Karpas-422 (cell line): ENCODE measurements at regions not wholly inside any gene's neighbourhood (a gene's known extent, or its start where the extent isn't known, plus 50 kb on each side); places are given as distances from the start of the nearest gene placed in this dataset.
"Not testable (repeated sequence)": the region's sequence is repeated elsewhere in the genome, so short reads cannot be mapped to it uniquely, and the experiment has no call there.

ENCODE experiments used
- DNase-seq: peaks from one replicate; pipeline ENCODE4 v3.0.0-alpha.2; 2015
- H2AFZ ChIP-seq: fragments of 200-600 bp; sonication (generic); 2 replicates; pipeline ENCODE4 v1.6.1; 2014; ENCODE audit warnings: antibody characterized with exemption, low read length, mixed read lengths
- H3K27ac ChIP-seq: fragments of 200-600 bp; sonication (generic); 2 replicates; pipeline ENCODE4 v1.5.1; 2014; ENCODE audit warnings: mild to moderate bottlenecking, low read length, moderate library complexity
- H3K27me3 ChIP-seq: fragments of 200-600 bp; sonication (generic); 2 replicates; pipeline ENCODE4 v1.6.1; 2014; ENCODE audit warnings: low read length, mixed read lengths
- H3K36me3 ChIP-seq: fragments of 200-600 bp; sonication (generic); 2 replicates; pipeline ENCODE4 v1.6.1; 2014; ENCODE audit warnings: low read length, mixed read lengths; ENCODE audit not compliant: insufficient read depth
- H3K4me1 ChIP-seq: fragments of 200-600 bp; sonication (generic); 2 replicates; pipeline ENCODE4 v1.6.1; 2014; ENCODE audit warnings: mild to moderate bottlenecking, low read length, mixed read lengths
- H3K4me2 ChIP-seq: fragments of 200-600 bp; sonication (generic); 2 replicates; pipeline ENCODE4 v1.6.1; 2014; ENCODE audit warnings: low read length, low read depth, mild to moderate bottlenecking; ENCODE audit not compliant: poor library complexity, severe bottlenecking
- H3K4me3 ChIP-seq: fragments of 200-600 bp; sonication (generic); 2 replicates; pipeline ENCODE4 v1.5.1; 2014; ENCODE audit warnings: mild to moderate bottlenecking, antibody characterized with exemption, low read length, mixed read lengths
- H3K79me2 ChIP-seq: fragments of 200-600 bp; sonication (generic); 2 replicates; pipeline ENCODE4 v1.6.1; 2014; ENCODE audit warnings: mild to moderate bottlenecking, low read length, mixed read lengths
- H3K9ac ChIP-seq: fragments of 200-600 bp; sonication (generic); 2 replicates; pipeline ENCODE4 v1.6.0; 2014; ENCODE audit warnings: low read length
- H3K9me2 ChIP-seq: fragments of 200-600 bp; sonication (generic), shearing (Covaris generic); replicated peaks from 2 replicates; pipeline ENCODE4 v1.6.0; 2014; ENCODE audit warnings: mild to moderate bottlenecking, low read length, moderate library complexity; ENCODE audit not compliant: insufficient read depth
- H3K9me3 ChIP-seq: fragments of 300-700, 200-600 bp; sonication (generic); 2 replicates; pipeline ENCODE4 v1.6.1; 2014; ENCODE audit warnings: low read length, mixed read lengths
- H4K20me1 ChIP-seq: fragments of 200-600 bp; sonication (generic); 2 replicates; pipeline ENCODE4 v1.6.1; 2014; ENCODE audit warnings: mild to moderate bottlenecking, antibody characterized with exemption, low read length, low read depth; ENCODE audit not compliant: insufficient read depth

GRCh38 chr13:109941221-109941620 is 154.8 kb upstream of the IRS2 start:
- Histone ChIP-seq H3K9ac (no peak overlapping the region), H3K9me2 (no peaks in the 10 kb centered on the region), H3K4me1 (no peaks in the 10 kb centered on the region), H3K79me2 (no peaks in the 10 kb centered on the region), H3K4me2 (no peak overlapping the region), H3K36me3 (no peaks in the 10 kb centered on the region), H3K9me3 (no peaks in the 10 kb centered on the region), H3K4me3 (no peak overlapping the region), H3K27ac (no peak overlapping the region), H4K20me1 (no peaks in the 10 kb centered on the region), H3K27me3 (no peaks in the 10 kb centered on the region), H2AFZ (no peak overlapping the region)
- DNase-seq = no peak

GRCh38 chr13:109940637-109941036 is 154.3 kb upstream of the IRS2 start:
- no peak overlapping the region for H3K9ac ChIP-seq
- H3K4me2 ChIP-seq = no peak overlapping the region
- no peaks in the 10 kb centered on the region for H3K9me2 ChIP-seq
- H3K27me3 ChIP-seq = no peaks in the 10 kb centered on the region
- H3K4me3 ChIP-seq = no peak overlapping the region
- no peaks in the 10 kb centered on the region for H3K79me2 ChIP-seq
- H3K4me1 ChIP-seq = no peaks in the 10 kb centered on the region
- H3K9me3 ChIP-seq = no peaks in the 10 kb centered on the region
- no peaks in the 10 kb centered on the region for H3K36me3 ChIP-seq
- no peak overlapping the region for H3K27ac ChIP-seq
- no peaks in the 10 kb centered on the region for H4K20me1 ChIP-seq
- no peak for DNase-seq
- no peak overlapping the region for H2AFZ ChIP-seq

- no peaks in the 10 kb centered on the region for H3K27me3 ChIP-seq
- no peaks in the 10 kb centered on the region for H3K79me2 ChIP-seq
- no peaks in the 10 kb centered on the region for H3K4me1 ChIP-seq
- H3K9me2 ChIP-seq = no peaks in the 10 kb centered on the region
- H4K20me1 ChIP-seq = no peaks in the 10 kb centered on the region
- no peak overlapping the region for H3K4me2 ChIP-seq
- no peaks in the 10 kb centered on the region for H3K9me3 ChIP-seq
- H3K9ac ChIP-seq = no peak overlapping the region
- no peak overlapping the region for H3K27ac ChIP-seq
- no peaks in the 10 kb centered on the region for H3K36me3 ChIP-seq
- no peak for DNase-seq
- no peak overlapping the region for H2AFZ ChIP-seq
- no peak overlapping the region for H3K4me3 ChIP-seq
Observed at GRCh38 chr13:109939838-109940237, 153.5 kb upstream of the IRS2 start.

- no peaks in the 10 kb centered on the region for H4K20me1 ChIP-seq
- H3K9me3 ChIP-seq = no peaks in the 10 kb centered on the region
- H3K4me1 ChIP-seq = no peaks in the 10 kb centered on the region
- no peaks in the 10 kb centered on the region for H3K36me3 ChIP-seq
- DNase-seq = no peak
- H3K27ac ChIP-seq = no peak overlapping the region
- no peak overlapping the region for H3K4me2 ChIP-seq
- no peaks in the 10 kb centered on the region for H3K79me2 ChIP-seq
- no peaks in the 10 kb centered on the region for H3K9me2 ChIP-seq
- H3K9ac ChIP-seq = no peak overlapping the region
- H3K4me3 ChIP-seq = no peak overlapping the region
- no peak overlapping the region for H2AFZ ChIP-seq
- no peaks in the 10 kb centered on the region for H3K27me3 ChIP-seq
Observed at GRCh38 chr13:109939180-109939579, 152.8 kb upstream of the IRS2 start.

GRCh38 chr13:109938255-109938936 is 152.0 kb upstream of the IRS2 start:
- H3K4me3 ChIP-seq = no peak overlapping the region
- H3K9ac ChIP-seq = no peak overlapping the region
- no peaks in the 10 kb centered on the region for H3K9me2 ChIP-seq
- no peaks in the 10 kb centered on the region for H3K9me3 ChIP-seq
- H4K20me1 ChIP-seq = no peaks in the 10 kb centered on the region
- no peak overlapping the region for H3K4me2 ChIP-seq
- H3K36me3 ChIP-seq = no peaks in the 10 kb centered on the region
- no peaks in the 10 kb centered on the region for H3K4me1 ChIP-seq
- H3K27me3 ChIP-seq = no peaks in the 10 kb centered on the region
- no peak for DNase-seq
- H3K79me2 ChIP-seq = no peaks in the 10 kb centered on the region
- no peak overlapping the region for H2AFZ ChIP-seq
- H3K27ac ChIP-seq = no peak overlapping the region

GRCh38 chr13:109934520-109934919 is 148.1 kb upstream of the IRS2 start:
- H4K20me1 ChIP-seq, H3K9me2 ChIP-seq, H3K27ac ChIP-seq, H3K36me3 ChIP-seq, H3K9ac ChIP-seq, DNase-seq, H3K4me3 ChIP-seq, H2AFZ ChIP-seq, H3K9me3 ChIP-seq, H3K27me3 ChIP-seq, H3K4me2 ChIP-seq, H3K79me2 ChIP-seq, H3K4me1 ChIP-seq: not testable (repeated sequence)

- Histone ChIP-seq H3K4me3 (no peak overlapping the region), H3K9me3 (no peaks in the 10 kb centered on the region), H3K4me1 (no peaks in the 10 kb centered on the region), H4K20me1 (no peaks in the 10 kb centered on the region), H3K27me3 (no peaks in the 10 kb centered on the region), H3K9ac (no peak overlapping the region), H3K9me2 (no peaks in the 10 kb centered on the region), H3K79me2 (no peaks in the 10 kb centered on the region), H2AFZ (no peak overlapping the region), H3K27ac (no peak overlapping the region), H3K4me2 (no peak overlapping the region), H3K36me3 (no peaks in the 10 kb centered on the region)
- no peak for DNase-seq
Observed at GRCh38 chr13:109933476-109933875, 147.1 kb upstream of the IRS2 start.

- Histone ChIP-seq H2AFZ (no peak overlapping the region), H3K27me3 (no peaks in the 10 kb centered on the region), H3K79me2 (no peaks in the 10 kb centered on the region)
Observed at GRCh38 chr13:109924376-109924775, 138.0 kb upstream of the IRS2 start.

GRCh38 chr13:109922518-109922917 is 136.1 kb upstream of the IRS2 start:
- Histone ChIP-seq H3K27ac (no peak overlapping the region), H3K36me3 (no peaks in the 10 kb centered on the region), H3K4me3 (no peak overlapping the region), H3K4me2 (no peak overlapping the region), H3K79me2 (no peaks in the 10 kb centered on the region), H4K20me1 (no peaks in the 10 kb centered on the region), H3K4me1 (no peaks in the 10 kb centered on the region), H3K27me3 (no peaks in the 10 kb centered on the region), H3K9ac (no peak overlapping the region), H3K9me3 (no peaks in the 10 kb centered on the region), H3K9me2 (no peaks in the 10 kb centered on the region), H2AFZ (no peak overlapping the region)
- no peak for DNase-seq

More at GRCh38 chr13:109924376-109924775, 138.0 kb upstream of the IRS2 start:
- Histone ChIP-seq H4K20me1 (no peaks in the 10 kb centered on the region), H3K27ac (no peak overlapping the region), H3K9me3 (no peaks in the 10 kb centered on the region), H3K9ac (no peak overlapping the region), H3K4me1 (no peaks in the 10 kb centered on the region), H3K4me2 (no peak overlapping the region), H3K4me3 (no peak overlapping the region), H3K36me3 (no peaks in the 10 kb centered on the region), H3K9me2 (no peaks in the 10 kb centered on the region)
- DNase-seq = no peak
